ENCODE measurements at regions not wholly inside any gene's neighbourhood (a gene's known extent, or its start where the extent isn't known, plus 50 kb on each side); places are given as distances from the start of the nearest gene placed in this dataset.

- H3F3A ChIP-seq (replicated peaks; ENCODE audit: insufficient read depth), result no peaks in the 10 kb centered on the region
- no peaks in the 10 kb centered on the region for H3K79me2 ChIP-seq (ENCODE audit: insufficient read depth)
- no peak overlapping the region for H2AFZ ChIP-seq (ENCODE audit: low read depth)
- no peaks in the 10 kb centered on the region; a peak in 1 of 4 replicates for H3K4me1 ChIP-seq (ENCODE audit: control insufficient read depth in 1 of 2, insufficient read depth in 2 of 2, low read depth in 1 of 2, low read length in 1 of 2)
- no peaks in the 10 kb centered on the region for H3K9me2 ChIP-seq
- no peak for DNase-seq
- ChIA-PET CTCF (interaction anchor here (0.6 to 5.5 kb wide), 55 partner anchors 8 to 532 kb away, joined by 3 to 85 read pairs (median 5); no protein-coding TSS in a partner anchor), POLR2A (interaction anchor here (0.6 kb wide), 1 partner anchor 10 kb away, joined by 5 read pairs; no protein-coding TSS in a partner anchor)
- 47% methylated on average over 2 of the region's 2 CpGs for WGBS (ENCODE audit: low lambda C conversion rate)
- no peak overlapping the region for H3K4me2 ChIP-seq
- no peak overlapping the region for H3K9ac ChIP-seq
- no peak overlapping the region for H3K27ac ChIP-seq (ENCODE audit: low read depth in 2 of 2, low read length in 1 of 2)
- no peak overlapping the region for H3K4me3 ChIP-seq (ENCODE audit: low read depth in 2 of 2, low read length in 1 of 2)
- no peaks in the 10 kb centered on the region for H3K9me3 ChIP-seq
- TF ChIP-seq RFX5 (IDR thresholded peaks at IDR 0.05; ENCODE audit: low read length) (no peak), USF2 (IDR thresholded peaks at IDR 0.05; ENCODE audit: borderline replicate concordance, low read depth, low read length) (no peak), NRF1 (IDR thresholded peaks at IDR 0.05; ENCODE audit: low read depth, low read length) (no peak), FOXJ3 (CRISPR knock-in tag; IDR thresholded peaks at IDR 0.05) (no peak), SMC3 (IDR thresholded peaks at IDR 0.05; ENCODE audit: low read depth, low read length) (no peak), MAX (IDR thresholded peaks at IDR 0.05; ENCODE audit: low read depth) (no peak), EP300 (IDR thresholded peaks at IDR 0.05; ENCODE audit: borderline replicate concordance in 1 of 2, low read depth in 1 of 2, low read length in 1 of 2) (no peak), MEF2A (IDR thresholded peaks at IDR 0.05; ENCODE audit: borderline replicate concordance, low read depth) (no peak), JUND (IDR thresholded peaks at IDR 0.05) (no peak), NFIC (IDR thresholded peaks at IDR 0.05; ENCODE audit: borderline replicate concordance) (no peak), CTCF (IDR thresholded peaks at IDR 0.05) (no peak), GABPA (IDR thresholded peaks at IDR 0.05; ENCODE audit: low read depth) (no peak)
- H3K36me3 ChIP-seq (replicated peaks in 1 of 2; ENCODE audit: control insufficient read depth in 1 of 2, insufficient read depth in 2 of 2, low read length in 1 of 2), result no peaks in the 10 kb centered on the region
- H3K27me3 ChIP-seq (ENCODE audit: insufficient read depth), result no peaks in the 10 kb centered on the region
- no peaks in the 10 kb centered on the region for H4K20me1 ChIP-seq (ENCODE audit: insufficient read depth)
These were observed 104.8 kb upstream of the CCDC54 start for GRCh38 chr3:107272471-107272870.

GRCh38 chr3:107272885-107273284 lies 104.4 kb upstream of the CCDC54 start:
- H3K27ac ChIP-seq (ENCODE audit: low read depth in 2 of 2, low read length in 1 of 2), result no peak overlapping the region
- no peaks in the 10 kb centered on the region for H3K9me3 ChIP-seq
- H3K27me3 ChIP-seq (ENCODE audit: insufficient read depth), result no peaks in the 10 kb centered on the region
- H3K36me3 ChIP-seq (replicated peaks in 1 of 2; ENCODE audit: control insufficient read depth in 1 of 2, insufficient read depth in 2 of 2, low read length in 1 of 2), result no peaks in the 10 kb centered on the region
- POLR2A ChIA-PET, result no interaction called here
- H3K4me2 ChIP-seq, result no peak overlapping the region
- no peak overlapping the region for H2AFZ ChIP-seq (ENCODE audit: low read depth)
- CTCF ChIA-PET, result interaction anchor here (1.6 to 5.5 kb wide), 9 partner anchors 12 to 360 kb away, joined by 5 to 85 read pairs (median 16); no protein-coding TSS in a partner anchor
- no peaks in the 10 kb centered on the region for H3F3A ChIP-seq (replicated peaks; ENCODE audit: insufficient read depth)
- DNase-seq, result no peak
- 77% methylated on average over 4 of the region's 4 CpGs for WGBS (ENCODE audit: low lambda C conversion rate)
- H3K79me2 ChIP-seq (ENCODE audit: insufficient read depth), result no peaks in the 10 kb centered on the region
- TF ChIP-seq RFX5 (IDR thresholded peaks at IDR 0.05; ENCODE audit: low read length), result no peak
- TF ChIP-seq SMC3 (IDR thresholded peaks at IDR 0.05; ENCODE audit: low read depth, low read length), result no peak
- TF ChIP-seq REST (IDR thresholded peaks at IDR 0.05; ENCODE audit: low read depth, low read length), result no peak
- no peak for TF ChIP-seq EP300 (IDR thresholded peaks at IDR 0.05; ENCODE audit: borderline replicate concordance in 1 of 2, low read depth in 1 of 2, low read length in 1 of 2)
- TF ChIP-seq EZH2phosphoT487 (IDR thresholded peaks at IDR 0.05; ENCODE audit: borderline replicate concordance, low read depth), result no peak
- TF ChIP-seq USF1 (IDR thresholded peaks at IDR 0.05; ENCODE audit: borderline replicate concordance, low read depth), result no peak
- no peak for TF ChIP-seq RCOR1 (IDR thresholded peaks at IDR 0.05; ENCODE audit: low read length)
- no peak for TF ChIP-seq NRF1 (IDR thresholded peaks at IDR 0.05; ENCODE audit: low read depth, low read length)
- TF ChIP-seq GATA2 (CRISPR knock-in tag; IDR thresholded peaks at IDR 0.05), result no peak
- no peak for TF ChIP-seq YY1 (IDR thresholded peaks at IDR 0.05; ENCODE audit: low read depth)
- TF ChIP-seq ELF1 (IDR thresholded peaks at IDR 0.05), result no peak
- TF ChIP-seq JUND (IDR thresholded peaks at IDR 0.05), result no peak
- H3K9me2 ChIP-seq, result no peaks in the 10 kb centered on the region
- H3K9ac ChIP-seq, result no peak overlapping the region
- H4K20me1 ChIP-seq (ENCODE audit: insufficient read depth), result no peaks in the 10 kb centered on the region
- H3K4me3 ChIP-seq (ENCODE audit: low read depth in 2 of 2, low read length in 1 of 2), result no peak overlapping the region
- no peaks in the 10 kb centered on the region; a peak in 1 of 4 replicates for H3K4me1 ChIP-seq (ENCODE audit: control insufficient read depth in 1 of 2, insufficient read depth in 2 of 2, low read depth in 1 of 2, low read length in 1 of 2)

Data from SK-N-SH (cell line).